GM12865 (cell line): ENCODE measurements at regions not wholly inside any gene's neighbourhood (a gene's known extent, or its start where the extent isn't known, plus 50 kb on each side); places are given as distances from the start of the nearest gene placed in this dataset.

Source experiments
- DNase-seq: peaks from one replicate; pipeline ENCODE4 v3.0.0; 2010; ENCODE audit warnings: low read depth
- H3K4me3 ChIP-seq: 2 replicates; pipeline ENCODE4 v1.5.1; 2011; ENCODE audit warnings: mild to moderate bottlenecking, low read depth, low read length, control low read depth
- TF ChIP-seq, protein P1 (sequence below): IDR thresholded peaks from 2 replicates; pipeline ENCODE4 v1.5.1; 2011; ENCODE audit warnings: low read length, control low read depth, low read depth, inconsistent platforms; ENCODE audit not compliant: insufficient read depth; ENCODE audit errors: missing control alignments

DNA sequence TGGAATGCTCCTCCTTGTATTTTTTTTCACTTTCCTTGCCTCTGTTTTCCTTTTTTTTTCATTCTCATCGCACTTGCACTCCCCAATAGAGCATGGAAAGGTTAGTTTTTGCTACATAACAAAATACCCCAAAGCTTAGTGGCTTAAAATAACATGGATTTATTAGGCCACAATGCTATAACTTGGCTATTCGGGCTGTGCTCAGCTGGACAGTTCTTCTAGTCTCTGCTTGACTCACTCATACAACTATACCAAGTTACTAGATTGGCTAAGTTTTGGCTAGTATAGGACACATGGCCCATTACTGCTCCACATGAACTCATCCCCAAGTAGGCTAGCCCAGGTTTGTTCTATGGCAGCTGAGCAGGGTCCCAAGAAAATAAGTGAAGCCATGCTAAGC is 94.5 kb upstream of the ANKEF1 start:
- no peak overlapping the region for H3K4me3 ChIP-seq
- DNase-seq: no peak
- TF ChIP-seq, protein P1, sequence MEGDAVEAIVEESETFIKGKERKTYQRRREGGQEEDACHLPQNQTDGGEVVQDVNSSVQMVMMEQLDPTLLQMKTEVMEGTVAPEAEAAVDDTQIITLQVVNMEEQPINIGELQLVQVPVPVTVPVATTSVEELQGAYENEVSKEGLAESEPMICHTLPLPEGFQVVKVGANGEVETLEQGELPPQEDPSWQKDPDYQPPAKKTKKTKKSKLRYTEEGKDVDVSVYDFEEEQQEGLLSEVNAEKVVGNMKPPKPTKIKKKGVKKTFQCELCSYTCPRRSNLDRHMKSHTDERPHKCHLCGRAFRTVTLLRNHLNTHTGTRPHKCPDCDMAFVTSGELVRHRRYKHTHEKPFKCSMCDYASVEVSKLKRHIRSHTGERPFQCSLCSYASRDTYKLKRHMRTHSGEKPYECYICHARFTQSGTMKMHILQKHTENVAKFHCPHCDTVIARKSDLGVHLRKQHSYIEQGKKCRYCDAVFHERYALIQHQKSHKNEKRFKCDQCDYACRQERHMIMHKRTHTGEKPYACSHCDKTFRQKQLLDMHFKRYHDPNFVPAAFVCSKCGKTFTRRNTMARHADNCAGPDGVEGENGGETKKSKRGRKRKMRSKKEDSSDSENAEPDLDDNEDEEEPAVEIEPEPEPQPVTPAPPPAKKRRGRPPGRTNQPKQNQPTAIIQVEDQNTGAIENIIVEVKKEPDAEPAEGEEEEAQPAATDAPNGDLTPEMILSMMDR: no peak

DNA sequence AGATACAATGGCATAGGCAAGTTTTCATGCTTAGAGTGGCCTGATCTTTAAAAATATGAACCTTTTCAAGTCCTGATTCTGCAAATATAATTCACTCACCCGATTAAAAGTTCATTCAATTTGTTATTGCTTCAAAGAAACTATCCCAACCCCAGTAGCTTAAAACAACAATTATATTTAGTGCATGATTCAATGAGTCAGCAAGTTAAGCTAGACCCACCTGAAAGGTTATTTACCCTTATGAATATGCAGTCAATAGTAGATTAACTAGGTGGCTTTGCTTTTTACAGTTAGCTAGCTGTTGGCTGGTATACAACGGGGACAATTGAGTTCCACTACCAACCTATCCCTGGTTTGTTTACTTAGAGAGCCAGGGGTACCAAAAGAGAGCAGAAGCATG is 95.6 kb upstream of the ANKEF1 start:
- no peak for DNase-seq
- H3K4me3 ChIP-seq: no peak overlapping the region
- TF ChIP-seq, protein P1: no peak

DNA sequence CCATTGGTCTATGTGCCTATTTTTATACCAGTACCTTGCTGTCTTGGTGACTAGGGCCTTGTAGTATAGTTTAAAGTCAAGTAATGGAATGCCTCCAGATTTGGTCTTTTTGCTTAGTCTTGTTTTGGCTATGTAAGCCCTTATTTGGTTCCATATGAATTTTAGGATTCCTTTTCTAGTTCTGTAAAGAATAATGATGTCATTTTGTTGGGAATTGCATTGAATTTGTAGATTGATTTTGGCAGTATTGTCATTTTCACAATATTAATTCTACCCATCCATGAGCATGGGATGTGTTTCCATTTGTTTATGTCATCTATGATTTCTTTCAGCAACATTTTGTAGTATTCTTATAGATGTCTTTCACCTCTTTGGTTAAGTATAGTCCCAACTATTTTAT is 96.4 kb upstream of the PAK5 start:
- no peak overlapping the region for H3K4me3 ChIP-seq
- DNase-seq: no peak
- TF ChIP-seq, protein P1: no peak

DNA sequence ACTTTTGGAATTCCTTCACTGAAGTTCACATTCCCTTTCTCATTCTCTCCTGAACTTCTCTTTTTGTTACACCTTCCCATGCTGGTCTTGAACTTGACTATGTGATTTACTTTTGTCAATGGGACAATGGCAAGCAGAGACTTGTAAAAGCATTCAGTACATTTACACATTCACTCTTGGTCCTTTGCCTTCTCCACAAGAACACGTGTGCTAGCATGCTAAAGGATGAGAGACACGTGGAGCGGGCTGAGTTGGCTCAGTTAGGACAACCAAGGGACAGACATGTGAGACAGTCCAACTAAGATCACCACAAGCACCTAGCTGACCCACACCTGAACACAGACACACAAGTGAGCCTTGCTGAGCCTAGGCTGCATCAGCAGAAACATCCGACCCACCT is 91.3 kb upstream of the PAK5 start:
- DNase-seq: no peak
- TF ChIP-seq, protein P1: no peak
- H3K4me3 ChIP-seq: no peak overlapping the region

DNA sequence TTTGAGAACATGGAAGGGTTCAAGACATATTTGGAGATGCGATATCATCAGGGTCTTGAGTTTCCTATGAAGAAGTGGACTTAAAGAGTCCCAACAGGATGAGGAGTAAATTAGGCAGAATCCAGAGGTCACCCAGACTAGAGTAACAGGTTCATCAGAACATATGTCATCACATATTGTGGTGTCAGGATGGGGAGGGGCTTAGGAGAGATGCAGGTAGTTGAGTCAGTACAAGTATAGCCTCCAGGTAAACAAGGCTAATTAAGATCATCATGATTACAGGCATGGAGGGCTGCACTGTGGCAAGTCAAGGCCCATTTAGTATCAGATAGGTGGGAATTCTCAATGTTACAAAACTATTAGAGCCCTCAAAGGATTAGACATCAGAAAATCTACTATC is 90.1 kb upstream of the PAK5 start:
- no peak for DNase-seq
- H3K4me3 ChIP-seq: no peak overlapping the region
- TF ChIP-seq, protein P1: no peak

DNA sequence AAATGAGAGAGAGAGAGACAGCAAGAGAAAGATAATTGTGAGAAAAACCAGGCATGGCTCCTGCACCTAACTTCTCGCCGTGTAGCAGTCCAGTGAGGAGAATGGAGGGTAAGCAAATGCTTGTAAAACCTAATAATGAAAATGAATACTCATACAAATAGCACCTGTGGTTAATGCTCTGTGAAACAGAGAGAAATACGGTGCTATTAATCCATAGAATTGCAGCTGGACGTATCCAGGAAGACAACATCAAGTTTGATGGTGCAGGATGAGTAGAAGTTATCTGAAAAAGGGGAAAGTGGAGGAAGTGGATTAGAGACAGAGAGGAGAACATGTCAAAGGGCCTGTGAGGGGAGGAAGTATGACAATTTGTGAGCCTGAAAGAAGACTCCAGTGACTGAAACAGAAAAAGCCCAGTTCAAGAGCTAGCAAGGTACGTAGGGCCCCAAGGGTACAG is 89.4 kb upstream of the PAK5 start:
- DNase-seq: peak; percentile 70
- TF ChIP-seq, protein P1: no peak

DNA sequence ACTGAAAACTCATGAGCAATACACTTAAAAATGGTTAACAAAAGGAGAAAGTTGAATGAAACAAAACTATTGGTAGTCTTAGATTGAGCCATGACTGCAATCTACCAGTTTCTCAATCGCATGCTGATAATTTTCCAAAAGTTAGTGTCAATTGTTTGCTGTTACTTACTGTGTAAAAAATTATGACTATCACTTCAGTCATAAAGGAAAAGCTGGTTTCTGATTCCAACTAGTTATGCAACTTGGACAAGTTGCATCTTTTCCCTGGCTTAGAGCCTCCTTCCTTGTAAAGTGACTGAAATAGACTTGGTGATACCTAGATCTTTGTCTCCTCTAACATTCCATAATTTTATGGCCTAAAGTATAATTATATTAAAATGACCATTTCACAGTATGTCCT is 88.3 kb upstream of the PAK5 start:
- no peak for DNase-seq
- H3K4me3 ChIP-seq: no peak overlapping the region
- TF ChIP-seq, protein P1: no peak

More for the DNA sequence above, 89.4 kb upstream of the PAK5 start:
- H3K4me3 ChIP-seq: no peak overlapping the region
